ENCODE measurements at regions not wholly inside any gene's neighbourhood (a gene's known extent, or its start where the extent isn't known, plus 50 kb on each side); places are given as distances from the start of the nearest gene placed in this dataset.

GRCh38 chr13:37383046-37383445 lies 215.5 kb downstream of the POSTN start:
- POLR2A ChIA-PET: no interaction called here
- DNase-seq (ENCODE audit: low read depth, low spot score): no peak
- H3K79me2 ChIP-seq (ENCODE audit: insufficient read depth, low read length): no peaks in the 10 kb centered on the region
- H2AFZ ChIP-seq (ENCODE audit: low read depth, low read length, poor library complexity, severe bottlenecking): no peak overlapping the region
- CTCF ChIA-PET: no interaction called here
- ATAC-seq: no peak
- no peak overlapping the region for H3K27ac ChIP-seq (ENCODE audit: low read depth, low read length)
- no peak overlapping the region for H3K4me2 ChIP-seq (ENCODE audit: low read length)
- TF ChIP-seq ZFX (IDR thresholded peaks at IDR 0.05): no peak
- no peak for TF ChIP-seq CBX3 (IDR thresholded peaks at IDR 0.05; ENCODE audit: low read depth)
- no peak for TF ChIP-seq TCF7L2 (IDR thresholded peaks at IDR 0.05; ENCODE audit: borderline replicate concordance, extremely low read depth, insufficient read depth, insufficient read length)
- no peaks in the 10 kb centered on the region for H4K20me1 ChIP-seq (ENCODE audit: insufficient read depth)
- no peaks in the 10 kb centered on the region for H3K4me1 ChIP-seq (ENCODE audit: control insufficient read depth in 1 of 2, insufficient read depth in 2 of 2, low read length in 2 of 2)
- H3K27me3 ChIP-seq (ENCODE audit: insufficient read depth, low read length): no peaks in the 10 kb centered on the region
- H3K9me3 ChIP-seq (ENCODE audit: control insufficient read depth in 1 of 2, insufficient read depth in 1 of 2, low read depth in 1 of 2, low read length in 2 of 2): peaks cover 0 to 20% of the 10 kb centered on the region in 2 experiments; a peak in 2 of 4 replicates
- H3K9me2 ChIP-seq (ENCODE audit: insufficient read depth): no peaks in the 10 kb centered on the region
- no peaks in the 10 kb centered on the region for H3K36me3 ChIP-seq (ENCODE audit: control insufficient read depth in 1 of 2, insufficient read depth in 2 of 2, low read length in 2 of 2)
- RAD21 ChIA-PET (ENCODE audit: low non-redundant PET in 1 of 2, low total read pairs in 2 of 2, uncharacterized antibody in 2 of 2, unreplicated experiment in 2 of 2): no interaction called here
- BruUV-seq (replicated peaks): no TSS peak
- H3K4me3 ChIP-seq (replicated peaks in 1 of 2; ENCODE audit: low read depth in 1 of 2, low read length in 2 of 2): no peak overlapping the region
- no peak overlapping the region for H3K9ac ChIP-seq (ENCODE audit: low read length)
- intact Hi-C loops (cut with micrococcal nuclease): no loop called here

DNA sequence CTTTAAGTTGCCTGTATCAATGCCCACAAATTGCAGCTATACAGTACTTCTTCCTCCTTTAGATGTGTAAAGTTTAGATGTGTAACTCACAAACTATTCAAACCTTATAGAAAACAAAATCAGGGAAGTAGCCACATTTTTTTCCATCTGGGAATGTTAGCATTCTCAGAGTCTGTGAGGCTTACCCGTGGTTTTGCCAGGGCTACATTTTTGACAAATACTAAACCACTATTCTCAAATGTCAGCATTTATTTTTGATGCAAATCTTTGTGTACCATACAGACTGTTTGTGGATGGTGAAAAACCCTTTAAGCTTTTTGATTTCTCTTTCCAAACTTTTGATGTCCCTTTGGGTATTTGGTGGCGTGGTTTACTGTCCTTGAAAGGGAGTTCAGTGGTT lies 216.4 kb downstream of the POSTN start:
- Histone ChIP-seq H3K4me2 (ENCODE audit: low read length) (no peak overlapping the region), H3K79me2 (ENCODE audit: insufficient read depth, low read length) (no peaks in the 10 kb centered on the region), H4K20me1 (ENCODE audit: insufficient read depth) (no peaks in the 10 kb centered on the region), H3K4me1 (ENCODE audit: control insufficient read depth in 1 of 2, insufficient read depth in 2 of 2, low read length in 2 of 2) (no peaks in the 10 kb centered on the region), H3K36me3 (ENCODE audit: control insufficient read depth in 1 of 2, insufficient read depth in 2 of 2, low read length in 2 of 2) (no peaks in the 10 kb centered on the region), H2AFZ (ENCODE audit: low read depth, low read length, poor library complexity, severe bottlenecking) (no peak overlapping the region), H3K9me3 (ENCODE audit: control insufficient read depth in 1 of 2, insufficient read depth in 1 of 2, low read depth in 1 of 2, low read length in 2 of 2) (peaks cover 0 to 27% of the 10 kb centered on the region in 2 experiments; a peak in 2 of 4 replicates), H3K9ac (ENCODE audit: low read length) (no peak overlapping the region), H3K27ac (ENCODE audit: low read depth, low read length) (no peak overlapping the region), H3K9me2 (ENCODE audit: insufficient read depth) (no peaks in the 10 kb centered on the region), H3K27me3 (ENCODE audit: insufficient read depth, low read length) (no peaks in the 10 kb centered on the region), H3K4me3 (replicated peaks in 1 of 2; ENCODE audit: low read depth in 1 of 2, low read length in 2 of 2) (no peak overlapping the region)
- TF ChIP-seq SRF (IDR thresholded peaks at IDR 0.05; ENCODE audit: low read depth) (no peak), POLR2A (IDR thresholded peaks at IDR 0.05; ENCODE audit: borderline replicate concordance, extremely low read depth, insufficient read depth, insufficient read length) (no peak)
- ATAC-seq (no peak), DNase-seq (ENCODE audit: low read depth, low spot score) (no peak)
- RAD21 ChIA-PET (ENCODE audit: low non-redundant PET in 1 of 2, low total read pairs in 2 of 2, uncharacterized antibody in 2 of 2, unreplicated experiment in 2 of 2): no interaction called here
- BruUV-seq (replicated peaks): no TSS peak
- POLR2A ChIA-PET: no interaction called here
- CTCF ChIA-PET: no interaction called here
- intact Hi-C loops (cut with micrococcal nuclease): no loop called here

Data from HCT116 (cell line).